Spinal cord (tissue), 9 donors: ENCODE measurements at regions not wholly inside any gene's neighbourhood (a gene's known extent, or its start where the extent isn't known, plus 50 kb on each side); places are given as distances from the start of the nearest gene placed in this dataset.

Source experiments
- DNase-seq, 6 donors: peaks; one replicate each; pipeline versions ENCODE4 v3.0.0 to v3.0.0-alpha.2; 2013 to 2015; ENCODE audit warnings: low spot score in 6 of 6, low read depth in 4 of 6
- H3K27ac ChIP-seq: one replicate; pipeline ENCODE4 v1.5.1; 2013; ENCODE audit warnings: low read depth, low read length, control low read depth
- H3K27me3 ChIP-seq: one replicate; pipeline ENCODE4 v1.6.1; 2013; ENCODE audit warnings: low read length; ENCODE audit not compliant: control insufficient read depth, insufficient read depth
- H3K36me3 ChIP-seq: one replicate; pipeline ENCODE4 v1.6.1; 2013; ENCODE audit warnings: low read length; ENCODE audit not compliant: control insufficient read depth, insufficient read depth
- H3K4me1 ChIP-seq: one replicate; pipeline ENCODE4 v1.6.1; 2013; ENCODE audit warnings: low read length; ENCODE audit not compliant: control insufficient read depth, insufficient read depth
- H3K4me3 ChIP-seq: one replicate; pipeline ENCODE4 v1.5.1; 2013; ENCODE audit warnings: low read depth, low read length, control low read depth
- H3K9me3 ChIP-seq: one replicate; pipeline ENCODE4 v1.6.1; 2013; ENCODE audit warnings: low read length; ENCODE audit not compliant: control insufficient read depth, insufficient read depth
- WGBS: methylation state at CpG from one replicate; pipeline ENCODE4 v1.1.5; 2013; ENCODE audit warnings: missing lambda C conversion rate; ENCODE audit not compliant: insufficient coverage; 5-methylcytosine and 5-hydroxymethylcytosine counted together
- donor health status: healthy.

DNA sequence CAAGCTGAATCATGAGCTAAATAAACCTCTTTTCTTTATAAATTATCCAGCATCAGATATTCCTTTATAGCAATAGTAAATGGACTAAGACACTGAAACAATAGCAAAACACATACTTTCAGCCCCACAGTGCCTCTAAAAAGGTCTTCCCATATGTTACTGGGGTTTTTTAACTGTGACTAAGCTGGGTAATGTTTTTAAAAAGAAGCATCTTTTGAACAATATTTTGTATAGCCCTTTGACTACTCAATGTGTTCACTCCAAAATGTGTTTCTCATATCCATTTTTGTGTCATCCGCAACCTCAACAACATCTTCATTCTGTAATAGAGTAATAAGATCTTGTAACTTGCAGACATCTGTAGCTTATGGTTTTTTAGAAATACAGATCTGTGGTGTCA is 218.7 kb upstream of the S100G start:
- Histone ChIP-seq H3K4me1 (no peaks in the 10 kb centered on the region), H3K36me3 (no peaks in the 10 kb centered on the region), H3K4me3 (no peak overlapping the region), H3K27me3 (peaks cover 15% of the 10 kb centered on the region), H3K27ac (no peak overlapping the region), H3K9me3 (no peaks in the 10 kb centered on the region)
- no CpG with 5 or more reads among the region's 1 CpG for whole genome bisulfite sequencing
- no peak for DNase-seq

DNA sequence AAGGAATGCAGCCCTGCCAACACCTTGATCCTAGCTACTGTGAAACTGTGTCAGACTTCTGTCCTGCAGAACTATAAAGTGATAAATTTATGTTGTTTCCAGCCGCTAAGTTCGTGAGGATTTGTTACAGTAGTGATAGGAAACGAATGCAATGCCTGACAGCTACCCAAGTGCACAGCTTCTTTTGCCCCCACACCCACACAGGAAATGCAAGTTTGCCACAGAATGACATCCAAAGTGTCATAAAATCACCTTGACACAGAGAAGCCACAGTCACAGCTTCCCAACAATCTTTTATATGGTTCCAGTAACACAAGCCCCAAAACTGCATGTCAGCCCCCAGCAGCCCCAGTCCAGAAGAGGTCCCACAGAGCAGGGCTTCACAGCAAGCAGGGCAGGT is 216.9 kb upstream of the S100G start:
- Histone ChIP-seq H3K4me3 (no peak overlapping the region), H3K4me1 (no peaks in the 10 kb centered on the region), H3K27me3 (peaks cover 17% of the 10 kb centered on the region), H3K27ac (no peak overlapping the region), H3K9me3 (no peaks in the 10 kb centered on the region), H3K36me3 (no peaks in the 10 kb centered on the region)
- WGBS = no CpG with 5 or more reads among the region's 3 CpGs
- no peak for DNase-seq

DNA sequence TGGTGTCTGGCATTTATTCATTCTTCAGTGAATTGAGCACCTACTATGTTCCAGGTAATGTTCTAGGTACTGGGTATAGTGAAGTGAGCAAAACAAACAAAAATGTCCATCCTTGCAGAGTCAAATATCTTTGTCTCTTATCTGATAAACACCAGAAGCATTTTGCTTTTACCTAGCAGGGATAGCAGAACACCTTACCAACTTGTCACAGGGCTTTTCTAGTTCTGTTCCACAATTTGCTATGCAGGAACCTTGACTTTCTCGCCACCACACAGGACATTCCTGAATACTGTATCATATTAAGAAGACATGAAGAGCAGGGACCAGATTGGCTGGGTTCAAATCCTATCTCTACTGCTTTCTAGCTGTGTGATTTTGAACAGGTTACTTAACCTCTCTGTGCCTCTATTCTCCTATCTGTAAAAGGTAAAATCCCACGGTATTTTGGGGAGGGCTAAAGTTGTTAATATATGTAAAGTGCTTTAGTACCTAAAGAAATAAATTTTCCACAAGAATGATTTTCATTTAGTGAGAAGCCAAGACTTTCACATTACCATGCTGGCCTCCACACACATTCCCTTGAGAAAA is 214.5 kb upstream of the S100G start:
- H3K4me1 ChIP-seq = no peaks in the 10 kb centered on the region
- no peak for DNase-seq
- H3K27me3 ChIP-seq = peaks cover 20% of the 10 kb centered on the region
- no CpG with 5 or more reads among the region's 2 CpGs for WGBS
- no peaks in the 10 kb centered on the region for H3K9me3 ChIP-seq
- no peak overlapping the region for H3K4me3 ChIP-seq
- no peaks in the 10 kb centered on the region for H3K36me3 ChIP-seq
- H3K27ac ChIP-seq = no peak overlapping the region

DNA sequence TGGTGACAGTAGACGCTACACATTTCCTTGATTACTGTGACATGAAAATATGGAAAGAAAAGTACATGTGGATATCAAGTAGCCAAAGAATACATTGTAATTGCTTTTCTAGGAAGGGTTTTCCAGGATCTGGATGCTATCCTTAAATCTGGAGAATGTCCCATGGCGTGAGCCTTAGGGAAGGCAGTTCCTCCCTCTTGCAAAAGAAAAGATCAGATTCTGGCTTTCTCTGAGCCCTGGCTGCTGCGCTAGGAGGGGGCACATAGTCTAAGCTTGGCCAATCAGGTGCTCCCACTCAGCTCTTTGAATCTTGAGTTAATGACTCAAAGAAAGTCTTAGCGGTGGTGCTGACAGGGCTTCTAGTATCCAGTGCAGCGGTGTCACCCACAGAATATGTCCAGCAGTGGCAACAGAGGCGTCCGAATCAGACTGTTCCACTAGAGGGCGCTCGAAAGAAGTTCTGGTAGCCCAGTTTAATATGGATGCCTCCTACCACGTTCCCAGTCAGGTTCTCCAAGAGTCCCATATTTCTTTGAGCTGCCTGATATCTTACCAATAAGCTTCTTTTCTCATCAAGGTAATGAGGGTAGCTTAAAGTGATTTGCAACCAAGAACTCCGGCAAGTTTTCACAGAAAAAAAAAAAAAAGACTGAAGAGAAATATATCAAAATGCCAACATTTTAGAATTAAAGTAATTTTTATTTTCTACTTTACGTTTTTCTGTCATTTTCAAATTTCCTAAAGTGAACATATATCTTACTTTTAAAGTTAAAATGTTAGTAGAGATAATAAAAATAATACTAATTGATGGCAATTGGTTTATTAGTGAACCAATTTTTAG is 213.4 kb upstream of the S100G start:
- peak in 5 of 6 donors; percentile 2 to 63 (median 13) for DNase-seq
- Histone ChIP-seq H3K27ac (no peak overlapping the region), H3K4me1 (no peaks in the 10 kb centered on the region), H3K4me3 (no peak overlapping the region), H3K36me3 (no peaks in the 10 kb centered on the region), H3K27me3 (peaks cover 22% of the 10 kb centered on the region), H3K9me3 (no peaks in the 10 kb centered on the region)
- 31% methylated on average over 7 of the region's 12 CpGs for WGBS

DNA sequence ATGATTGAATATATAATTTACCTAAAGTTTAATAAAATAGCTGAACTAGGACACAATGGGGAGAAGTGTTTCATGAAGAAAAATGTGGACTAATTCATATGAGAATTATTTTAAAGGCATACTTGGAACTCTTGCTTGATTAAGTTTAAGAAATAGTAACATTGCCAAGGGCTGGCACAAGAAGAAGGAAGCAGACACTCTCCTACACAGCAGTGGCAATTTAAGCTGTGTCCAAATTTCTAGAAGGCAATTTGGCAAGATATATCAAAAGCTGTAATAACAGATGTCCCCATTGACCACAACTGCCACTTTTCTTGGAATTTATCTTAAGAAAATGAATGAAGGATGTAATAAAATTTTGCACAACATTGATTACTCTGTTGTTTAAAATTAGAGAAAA is 209.5 kb upstream of the S100G start:
- DNase-seq = peak in 1 of 6 donors; percentile 51
- Histone ChIP-seq H3K27ac (no peak overlapping the region), H3K4me1 (no peaks in the 10 kb centered on the region), H3K36me3 (no peaks in the 10 kb centered on the region), H3K9me3 (no peaks in the 10 kb centered on the region), H3K27me3 (peaks cover 16% of the 10 kb centered on the region), H3K4me3 (no peak overlapping the region)

DNA sequence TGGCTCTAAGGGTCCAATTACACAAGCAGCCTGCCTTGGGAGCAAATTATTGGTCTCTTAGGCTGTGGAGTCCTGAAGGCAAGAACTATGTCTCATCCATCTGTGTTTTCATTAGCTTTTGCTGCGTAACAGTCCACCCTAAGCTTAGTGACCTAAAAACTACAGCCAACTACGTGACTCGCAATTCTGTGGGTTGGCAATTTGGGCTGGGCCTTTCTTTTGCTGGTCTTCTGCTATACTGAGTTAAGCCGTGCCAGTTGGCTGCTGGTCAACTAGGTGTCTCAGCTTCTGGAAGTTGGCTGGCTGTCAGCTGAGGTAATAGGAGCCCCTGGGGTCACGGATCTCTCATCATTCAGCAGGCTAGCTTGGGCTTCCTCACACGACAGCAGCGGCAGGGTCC is 205.6 kb upstream of the S100G start:
- H3K36me3 ChIP-seq = no peaks in the 10 kb centered on the region
- H3K4me3 ChIP-seq = no peak overlapping the region
- H3K27me3 ChIP-seq = peaks cover 15% of the 10 kb centered on the region
- WGBS = 75% methylated on average over 4 of the region's 7 CpGs
- no peaks in the 10 kb centered on the region for H3K9me3 ChIP-seq
- DNase-seq = no peak
- H3K4me1 ChIP-seq = no peaks in the 10 kb centered on the region
- H3K27ac ChIP-seq = no peak overlapping the region

DNA sequence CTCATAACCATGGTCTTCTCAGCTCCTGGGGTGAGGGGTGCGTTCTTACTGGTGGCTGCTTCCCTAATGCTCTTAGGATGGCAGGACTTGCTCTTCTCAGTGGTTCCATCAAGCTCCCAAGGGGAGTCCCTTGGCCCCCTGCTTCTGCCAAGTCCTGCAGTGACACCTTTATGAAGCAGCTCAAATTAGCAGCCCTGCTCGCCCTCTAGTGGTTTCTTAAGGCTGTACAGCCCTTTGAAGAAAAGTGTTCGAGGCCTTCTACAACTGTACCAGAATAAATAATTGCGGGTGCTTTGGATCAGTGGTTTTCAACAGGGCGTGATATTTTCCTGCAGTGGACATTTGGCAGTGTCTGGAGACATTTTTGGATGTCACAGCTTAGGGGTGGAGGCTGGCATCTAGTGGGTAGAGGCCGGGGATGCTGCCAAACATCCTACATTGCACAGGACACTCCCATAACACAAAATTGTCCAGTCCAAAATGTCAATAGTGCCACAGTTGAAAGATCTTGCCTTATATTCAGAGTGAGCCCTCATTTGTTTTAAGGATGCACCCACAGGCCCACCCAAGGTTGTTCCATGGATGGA is 204.7 kb upstream of the S100G start:
- no peaks in the 10 kb centered on the region for H3K9me3 ChIP-seq
- peaks cover 15% of the 10 kb centered on the region for H3K27me3 ChIP-seq
- no peak overlapping the region for H3K27ac ChIP-seq
- no peaks in the 10 kb centered on the region for H3K4me1 ChIP-seq
- WGBS = 34% methylated on average over 5 of the region's 6 CpGs
- H3K36me3 ChIP-seq = no peaks in the 10 kb centered on the region
- peak in 2 of 6 donors; percentile 36 to 47 for DNase-seq
- no peak overlapping the region for H3K4me3 ChIP-seq

DNA sequence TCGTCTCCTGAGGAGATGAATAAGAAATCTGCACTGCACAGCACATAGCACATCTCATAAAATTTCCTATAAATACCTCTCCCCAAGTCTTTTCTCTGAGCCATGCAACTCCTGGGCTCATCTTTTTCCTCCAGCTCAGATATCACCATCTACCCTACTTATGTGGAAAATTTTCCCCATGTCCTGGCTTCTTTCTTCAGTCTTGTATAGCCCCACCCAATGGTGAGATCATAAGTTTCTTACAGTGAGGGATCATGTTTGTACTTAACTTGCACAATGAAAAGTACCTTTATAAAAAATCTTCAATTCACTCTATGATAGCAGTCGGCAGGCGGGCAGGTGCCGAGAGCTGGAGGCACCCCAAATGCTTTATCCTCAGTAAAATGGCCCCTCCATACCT is 198.6 kb upstream of the S100G start:
- Histone ChIP-seq H3K9me3 (no peaks in the 10 kb centered on the region), H3K27me3 (peaks cover 19% of the 10 kb centered on the region), H3K4me3 (no peak overlapping the region), H3K36me3 (no peaks in the 10 kb centered on the region), H3K4me1 (no peaks in the 10 kb centered on the region), H3K27ac (no peak overlapping the region)
- no peak for DNase-seq
- 80% methylated on average over 1 of the region's 4 CpGs for WGBS

DNA sequence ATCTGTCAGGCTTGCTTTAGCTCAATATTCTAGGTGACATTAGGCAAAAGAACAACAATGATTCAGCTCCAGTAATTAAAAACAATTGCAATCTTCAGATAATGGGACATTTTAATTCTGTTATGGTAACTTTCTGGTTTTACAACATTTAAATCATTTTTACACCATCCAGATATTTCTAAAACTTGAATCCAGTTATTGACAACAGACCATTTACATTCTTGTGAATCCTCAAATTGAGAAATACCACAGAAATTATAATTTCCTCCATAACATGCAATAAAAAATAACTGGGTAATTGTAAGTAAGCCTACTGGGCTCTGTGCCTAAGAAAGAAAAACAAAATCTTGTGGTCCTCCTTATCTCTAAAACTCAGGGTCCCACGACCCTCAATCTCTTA is 195.0 kb upstream of the S100G start:
- WGBS = no CpG with 5 or more reads among the region's 1 CpG
- Histone ChIP-seq H3K27ac (no peak overlapping the region), H3K9me3 (no peaks in the 10 kb centered on the region)

DNA sequence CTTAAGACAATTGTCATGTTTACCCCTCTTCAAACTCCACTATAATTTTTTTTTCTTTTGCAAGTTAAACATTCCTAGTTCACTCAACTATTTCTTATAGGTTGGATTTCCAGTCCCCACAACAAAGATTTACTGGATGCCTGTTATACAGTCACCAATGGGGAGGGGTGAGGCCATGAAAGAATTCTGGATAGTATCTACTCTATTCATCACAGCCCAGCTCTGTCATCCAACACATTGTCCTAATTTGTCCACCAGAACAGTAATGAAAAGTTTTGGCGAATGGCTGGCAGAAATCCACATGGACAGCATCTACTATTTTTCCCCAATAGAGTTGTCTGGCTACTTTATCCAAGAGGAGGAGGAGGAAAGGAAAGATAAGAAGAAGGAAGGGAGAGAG is 192.7 kb upstream of the S100G start:
- DNase-seq = no peak
- WGBS = no CpG with 5 or more reads among the region's 1 CpG
- Histone ChIP-seq H3K36me3 (no peaks in the 10 kb centered on the region), H3K9me3 (no peaks in the 10 kb centered on the region), H3K27ac (no peak overlapping the region), H3K4me3 (no peak overlapping the region), H3K4me1 (no peaks in the 10 kb centered on the region), H3K27me3 (peaks cover 17% of the 10 kb centered on the region)

More for the DNA sequence above, 195.0 kb upstream of the S100G start:
- Histone ChIP-seq H3K4me1 (no peaks in the 10 kb centered on the region), H3K27me3 (peaks cover 13% of the 10 kb centered on the region), H3K36me3 (no peaks in the 10 kb centered on the region), H3K4me3 (no peak overlapping the region)
- no peak for DNase-seq
